Stimulated activated CD4-positive, alpha-beta T cell treated with anti-CD3 and anti-CD28 coated beads, Interleukin-4, amount 100 ng/mL, for 1 hour (primary cell): ENCODE measurements at regions not wholly inside any gene's neighbourhood (a gene's known extent, or its start where the extent isn't known, plus 50 kb on each side); places are given as distances from the start of the nearest gene placed in this dataset.

Experiments
- DNase-seq: peaks from one replicate; pipeline ENCODE4 v3.0.0-alpha.2; 2020

- DNase-seq = no peak
Measured at GRCh38 chr10:33126742-33127141, 168.7 kb upstream of the ITGB1 start.

GRCh38 chr10:33125522-33126517 lies 167.8 kb upstream of the ITGB1 start:
- DNase-seq = no peak

GRCh38 chr10:33125111-33125510 lies 167.1 kb upstream of the ITGB1 start:
- no peak for DNase-seq

- DNase-seq = no peak
Measured at GRCh38 chr10:33123680-33124079, 165.7 kb upstream of the ITGB1 start.

- DNase-seq = no peak
Measured at GRCh38 chr10:33122014-33122809, 164.2 kb upstream of the ITGB1 start.

- DNase-seq = no peak
Measured at GRCh38 chr10:33120700-33121099, 162.7 kb upstream of the ITGB1 start.

- no peak for DNase-seq
Measured at GRCh38 chr10:33120275-33120674, 162.2 kb upstream of the ITGB1 start.

- no peak for DNase-seq
Measured at GRCh38 chr10:33117816-33118215, 159.8 kb upstream of the ITGB1 start.

- no peak for DNase-seq
Measured at GRCh38 chr10:33117230-33117629, 159.2 kb upstream of the ITGB1 start.

- DNase-seq = no peak
Measured at GRCh38 chr10:33115738-33116719, 158.0 kb upstream of the ITGB1 start.

- DNase-seq = no peak
Measured at GRCh38 chr10:33114451-33114952, 156.5 kb upstream of the ITGB1 start.

- DNase-seq = no peak
Measured at GRCh38 chr10:33113466-33113865, 155.4 kb upstream of the ITGB1 start.

- DNase-seq = no peak
Measured at GRCh38 chr10:33112831-33113455, 154.9 kb upstream of the ITGB1 start.

GRCh38 chr10:33111488-33112051 lies 153.5 kb upstream of the ITGB1 start:
- DNase-seq = no peak

- no peak for DNase-seq
Measured at GRCh38 chr10:33109788-33110469, 151.9 kb upstream of the ITGB1 start.

- no peak for DNase-seq
Measured at GRCh38 chr10:33109384-33109783, 151.4 kb upstream of the ITGB1 start.

GRCh38 chr10:33107953-33108352 lies 149.9 kb upstream of the ITGB1 start:
- no peak for DNase-seq

- no peak for DNase-seq
Measured at GRCh38 chr10:33106767-33107166, 148.7 kb upstream of the ITGB1 start.

- no peak for DNase-seq
Measured at GRCh38 chr10:33103863-33104379, 145.9 kb upstream of the ITGB1 start.

GRCh38 chr10:33102071-33102470 lies 144.0 kb upstream of the ITGB1 start:
- no peak for DNase-seq

GRCh38 chr10:33101392-33101787 lies 143.4 kb upstream of the ITGB1 start:
- DNase-seq = no peak
